IMR-90 (cell line): ENCODE measurements at regions not wholly inside any gene's neighbourhood (a gene's known extent, or its start where the extent isn't known, plus 50 kb on each side); places are given as distances from the start of the nearest gene placed in this dataset.

Source experiments
- ATAC-seq: fragments of 200-7000 bp; cut with Tn5 transposase; 2 replicates; pipeline ENCODE4 v1.9.1; 2020; ENCODE audit warnings: low read depth, mild to moderate bottlenecking, moderate library complexity
- BruUV-seq: library from RNA; stranded (reverse); fragments of 400-500 nt; replicated peaks from 2 replicates; lab custom pipeline; 2021; lab: Mats Ljungman, UMichigan
- CTCF ChIA-PET: fragments of 300-600 bp; formaldehyde crosslinking; extraction: SDS; loops from one replicate; lab custom pipeline; 2021; ENCODE audit warnings: antibody characterized with exemption; lab: Yijun Ruan, JAX
- POLR2A ChIA-PET: fragments of 300-600 bp; sonication (Branson Sonifier 250); formaldehyde crosslinking; loops from one replicate; lab custom pipeline; 2022; ENCODE audit warnings: antibody characterized with exemption; ENCODE audit not compliant: unreplicated experiment; lab: Charles Lee
- DNase-seq: peaks from one replicate; pipeline ENCODE4 v3.0.0; 2013
- H2AFZ ChIP-seq: replicated peaks from 2 replicates; pipeline ENCODE3; 2013; ENCODE audit warnings: low read length, mild to moderate bottlenecking; ENCODE audit not compliant: poor library complexity
- H2AK5ac ChIP-seq: 2 replicates; pipeline ENCODE4 v1.6.1; 2013; ENCODE audit warnings: low read depth, low read length, inconsistent platforms
- H2AK9ac ChIP-seq: replicated peaks from 2 replicates; pipeline ENCODE3; 2013; ENCODE audit warnings: mild to moderate bottlenecking, low read depth, low read length, moderate library complexity; ENCODE audit not compliant: poor library complexity
- H2BK120ac ChIP-seq: 2 replicates; pipeline ENCODE4 v1.6.1; 2013; ENCODE audit warnings: low read depth, low read length, inconsistent platforms
- H2BK15ac ChIP-seq: 3 replicates; pipeline ENCODE4 v1.6.1; 2013; ENCODE audit warnings: low read depth, low read length, inconsistent platforms
- H2BK20ac ChIP-seq: 2 replicates; pipeline ENCODE4 v1.6.1; 2013; ENCODE audit warnings: low read depth, mild to moderate bottlenecking, inconsistent platforms, low read length, moderate library complexity
- H2BK5ac ChIP-seq: 2 replicates; pipeline ENCODE4 v1.6.1; 2013; ENCODE audit warnings: mild to moderate bottlenecking, low read depth, low read length, inconsistent platforms; ENCODE audit not compliant: poor library complexity, severe bottlenecking
- H3K14ac ChIP-seq: replicated peaks from 2 replicates; pipeline ENCODE4 v1.6.1; 2013; ENCODE audit warnings: low read depth, low read length, inconsistent platforms
- H3K18ac ChIP-seq: 2 replicates; pipeline ENCODE4 v1.6.1; 2013; ENCODE audit warnings: low read depth, low read length, control low read depth
- H3K23ac ChIP-seq: 2 replicates; pipeline ENCODE4 v1.6.1; 2013; ENCODE audit warnings: low read depth, low read length, inconsistent platforms
- H3K27ac ChIP-seq: 2 replicates; pipeline ENCODE4 v1.5.1; 2013; ENCODE audit warnings: mild to moderate bottlenecking, control low read depth, low read length; ENCODE audit not compliant: insufficient read depth
- H3K27me3 ChIP-seq: 2 replicates; pipeline ENCODE4 v1.6.1; 2013; ENCODE audit warnings: low read length; ENCODE audit not compliant: control insufficient read depth, insufficient read depth
- H3K36me3 ChIP-seq: 2 replicates; pipeline ENCODE4 v1.6.1; 2013; ENCODE audit warnings: low read length, mixed read lengths; ENCODE audit not compliant: control insufficient read depth, insufficient read depth
- H3K4ac ChIP-seq: 2 replicates; pipeline ENCODE4 v1.6.1; 2013; ENCODE audit warnings: low read depth, low read length, inconsistent platforms
- H3K4me1 ChIP-seq: 2 replicates; pipeline ENCODE4 v1.6.1; 2013; ENCODE audit warnings: low read length, mixed read lengths; ENCODE audit not compliant: control insufficient read depth, insufficient read depth
- H3K4me2 ChIP-seq: 2 replicates; pipeline ENCODE4 v1.6.1; 2013; ENCODE audit warnings: low read depth, mild to moderate bottlenecking, control low read depth, low read length, moderate library complexity
- H3K4me3 ChIP-seq: 2 replicates; pipeline ENCODE4 v1.5.1; 2013; ENCODE audit warnings: low read depth, mild to moderate bottlenecking, control low read depth, low read length, moderate library complexity; ENCODE audit not compliant: insufficient read depth
- H3K56ac ChIP-seq: 2 replicates; pipeline ENCODE4 v1.6.1; 2013; ENCODE audit warnings: low read length, inconsistent platforms; ENCODE audit not compliant: insufficient read depth; ENCODE audit errors: extremely low read depth
- H3K79me1 ChIP-seq, 2 experiments: 2 replicates each; pipeline ENCODE4 v1.6.1; 2013; ENCODE audit warnings: low read length in 2 of 2, inconsistent platforms in 1 of 2, low read depth in 1 of 2
- H3K9ac ChIP-seq: 2 replicates; pipeline ENCODE4 v1.6.1; 2013; ENCODE audit warnings: low read depth, low read length, control low read depth
- H3K9me1 ChIP-seq: 2 replicates; pipeline ENCODE4 v1.6.1; 2013; ENCODE audit warnings: low read length, inconsistent platforms; ENCODE audit not compliant: insufficient read depth
- H3K9me3 ChIP-seq: 2 replicates; pipeline ENCODE4 v1.6.1; 2013; ENCODE audit warnings: low read length; ENCODE audit not compliant: control insufficient read depth, insufficient read depth
- H4K20me1 ChIP-seq: 2 replicates; pipeline ENCODE4 v1.6.1; 2013; ENCODE audit warnings: low read length, inconsistent platforms; ENCODE audit not compliant: insufficient read depth
- H4K5ac ChIP-seq: 2 replicates; pipeline ENCODE4 v1.6.1; 2013; ENCODE audit warnings: mild to moderate bottlenecking, low read depth, low read length, control low read depth
- H4K8ac ChIP-seq, 2 experiments: 2 replicates each; pipeline ENCODE4 v1.6.1; 2013; ENCODE audit warnings: low read depth in 2 of 2, low read length in 2 of 2, control low read depth in 1 of 2, inconsistent platforms in 1 of 2
- H4K91ac ChIP-seq: 2 replicates; pipeline ENCODE4 v1.6.1; 2013; ENCODE audit warnings: low read depth, low read length, inconsistent platforms; ENCODE audit not compliant: insufficient read depth
- BHLHE40 ChIP-seq: fragments of 150-350 bp; IDR thresholded peaks from 2 replicates; pipeline ENCODE4 v1.6.1; 2016; ENCODE audit warnings: mild to moderate bottlenecking, low read depth, low read length
- CEBPB ChIP-seq: IDR thresholded peaks from 2 replicates; pipeline ENCODE4 v1.6.1; 2012; ENCODE audit warnings: low read depth, low read length, improper control_type of control experiment
- ELK1 ChIP-seq: fragments of 150-350 bp; IDR thresholded peaks from 2 replicates; pipeline ENCODE4 v1.6.1; 2016; ENCODE audit warnings: low read depth, mild to moderate bottlenecking, low read length, moderate library complexity, borderline replicate concordance
- FOS ChIP-seq: fragments of 150-350 bp; IDR thresholded peaks from 2 replicates; pipeline ENCODE4 v1.6.1; 2016; ENCODE audit warnings: low read depth, low read length
- MAZ ChIP-seq: IDR thresholded peaks from 2 replicates; pipeline ENCODE4 v1.6.1; 2012; ENCODE audit warnings: low read depth, mild to moderate bottlenecking, low read length, improper control_type of control experiment, moderate library complexity, borderline replicate concordance
- NFE2L2 ChIP-seq: fragments of 150-350 bp; IDR thresholded peaks from 2 replicates; pipeline ENCODE4 v1.6.1; 2016; ENCODE audit warnings: low read depth, mild to moderate bottlenecking, low read length
- RAD21 ChIP-seq: IDR thresholded peaks from 2 replicates; pipeline ENCODE4 v1.6.1; 2012; ENCODE audit warnings: low read length, improper control_type of control experiment
- RFX5 ChIP-seq: IDR thresholded peaks from 2 replicates; pipeline ENCODE4 v1.8.0; 2012; ENCODE audit warnings: low read depth, mild to moderate bottlenecking, low read length, moderate library complexity
- SMC3 ChIP-seq: fragments of 150-350 bp; IDR thresholded peaks from 2 replicates; pipeline ENCODE4 v1.6.1; 2016; ENCODE audit warnings: low read depth, mild to moderate bottlenecking, antibody characterized with exemption, low read length, moderate library complexity
- USF2 ChIP-seq: fragments of 150-350 bp; IDR thresholded peaks from 2 replicates; pipeline ENCODE4 v1.6.1; 2017; ENCODE audit warnings: mild to moderate bottlenecking, antibody characterized with exemption, low read length, low read depth
- WGBS, 2 experiments: methylation state at CpG; one replicate each; pipeline versions ENCODE4 v1.1.5 to v1.1.7; 2013; ENCODE audit warnings: missing lambda C conversion rate in 2 of 2; ENCODE audit not compliant: insufficient read length in 1 of 2; ENCODE audit errors: extremely low coverage in 2 of 2; 5-methylcytosine and 5-hydroxymethylcytosine counted together
- dilution Hi-C: fragments of 300-500 bp; cut with HindIII; formaldehyde crosslinking; loops from one replicate; pipeline ENCODE4 v1.14.3; 2018; ENCODE audit warnings: low sequenced_read_pairs; ENCODE audit not compliant: unreplicated experiment
- in situ Hi-C: fragments of 300-500 bp; cut with MboI; formaldehyde crosslinking; loops from 3 replicates; pipeline ENCODE4 v1.14.3; 2019; ENCODE audit warnings: low sequenced_read_pairs, inconsistent platforms, mixed read lengths
- intact Hi-C: fragments of 100-400 bp; cut with micrococcal nuclease; formaldehyde crosslinking; loops from 2 replicates; pipeline ENCODE4 v1.10.0; 2022

- Histone ChIP-seq H3K9ac (no peak overlapping the region), H2AFZ (no peak overlapping the region), H2AK9ac (no peak overlapping the region), H4K20me1 (no peaks in the 10 kb centered on the region), H3K56ac (no peak overlapping the region), H3K27ac (no peak overlapping the region), H3K79me1 (no peaks in the 10 kb centered on the region), H4K91ac (no peak overlapping the region), H3K4ac (no peak overlapping the region), H2AK5ac (no peak overlapping the region), H3K27me3 (no peaks in the 10 kb centered on the region), H2BK20ac (no peak overlapping the region), H4K8ac (no peak overlapping the region), H3K36me3 (no peaks in the 10 kb centered on the region), H3K23ac (no peak overlapping the region), H3K4me3 (no peak overlapping the region), H4K5ac (no peak overlapping the region), H3K4me1 (no peaks in the 10 kb centered on the region), H2BK15ac (no peak overlapping the region), H3K9me1 (no peaks in the 10 kb centered on the region), H3K14ac (no peak overlapping the region), H3K18ac (no peak overlapping the region), H2BK5ac (no peak overlapping the region), H3K4me2 (no peak overlapping the region), H2BK120ac (no peak overlapping the region), H3K9me3 (no peaks in the 10 kb centered on the region)
- POLR2A ChIA-PET = no interaction called here
- WGBS, 2 experiments = no CpG with 5 or more reads among the region's 4 CpGs
- BruUV-seq = no TSS peak
- in situ Hi-C loops = no loop called here
- ATAC-seq = no peak
- CTCF ChIA-PET = no interaction called here
- dilution Hi-C loops = no loop called here
- no peak for DNase-seq
- TF ChIP-seq SMC3 (no peak), USF2 (no peak), FOS (no peak), ELK1 (no peak), RAD21 (no peak), CEBPB (no peak), NFE2L2 (no peak), RFX5 (no peak), BHLHE40 (no peak), MAZ (no peak)
- intact Hi-C loops = no loop called here
Measured at GRCh38 chr5:12175914-12176585, 271.8 kb upstream of the CTNND2 start.
